ENCODE measurements at regions not wholly inside any gene's neighbourhood (a gene's known extent, or its start where the extent isn't known, plus 50 kb on each side); places are given as distances from the start of the nearest gene placed in this dataset.

DNA sequence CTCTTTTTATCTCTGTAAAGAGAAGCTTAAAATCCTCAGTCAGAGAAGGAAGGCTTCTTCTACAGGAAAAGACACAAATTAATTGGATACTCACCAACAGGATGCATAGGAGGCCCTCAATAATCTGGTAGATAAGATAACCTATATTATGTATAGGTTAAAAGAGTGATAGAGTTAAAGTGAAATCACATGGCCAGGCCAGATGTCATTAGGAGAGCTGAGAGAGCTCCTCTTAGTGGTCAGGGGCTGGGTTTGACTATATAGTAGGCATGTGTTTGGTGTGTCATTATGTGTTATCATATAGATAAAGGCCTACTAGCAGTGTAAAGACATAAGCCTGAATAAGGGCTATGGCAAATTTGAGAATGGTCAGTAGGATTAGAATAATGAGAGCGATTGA, 479.3 kb downstream of the EPHA3 start:
- TF ChIP-seq, protein P1, sequence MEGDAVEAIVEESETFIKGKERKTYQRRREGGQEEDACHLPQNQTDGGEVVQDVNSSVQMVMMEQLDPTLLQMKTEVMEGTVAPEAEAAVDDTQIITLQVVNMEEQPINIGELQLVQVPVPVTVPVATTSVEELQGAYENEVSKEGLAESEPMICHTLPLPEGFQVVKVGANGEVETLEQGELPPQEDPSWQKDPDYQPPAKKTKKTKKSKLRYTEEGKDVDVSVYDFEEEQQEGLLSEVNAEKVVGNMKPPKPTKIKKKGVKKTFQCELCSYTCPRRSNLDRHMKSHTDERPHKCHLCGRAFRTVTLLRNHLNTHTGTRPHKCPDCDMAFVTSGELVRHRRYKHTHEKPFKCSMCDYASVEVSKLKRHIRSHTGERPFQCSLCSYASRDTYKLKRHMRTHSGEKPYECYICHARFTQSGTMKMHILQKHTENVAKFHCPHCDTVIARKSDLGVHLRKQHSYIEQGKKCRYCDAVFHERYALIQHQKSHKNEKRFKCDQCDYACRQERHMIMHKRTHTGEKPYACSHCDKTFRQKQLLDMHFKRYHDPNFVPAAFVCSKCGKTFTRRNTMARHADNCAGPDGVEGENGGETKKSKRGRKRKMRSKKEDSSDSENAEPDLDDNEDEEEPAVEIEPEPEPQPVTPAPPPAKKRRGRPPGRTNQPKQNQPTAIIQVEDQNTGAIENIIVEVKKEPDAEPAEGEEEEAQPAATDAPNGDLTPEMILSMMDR (IDR thresholded peaks at IDR 0.05; ENCODE audit: insufficient read depth, low read depth, low read length, missing control alignments) = no peak
- no peak for DNase-seq (ENCODE audit: low read depth)
- no peak overlapping the region for H3K4me3 ChIP-seq (ENCODE audit: low read depth, low read length)

DNA sequence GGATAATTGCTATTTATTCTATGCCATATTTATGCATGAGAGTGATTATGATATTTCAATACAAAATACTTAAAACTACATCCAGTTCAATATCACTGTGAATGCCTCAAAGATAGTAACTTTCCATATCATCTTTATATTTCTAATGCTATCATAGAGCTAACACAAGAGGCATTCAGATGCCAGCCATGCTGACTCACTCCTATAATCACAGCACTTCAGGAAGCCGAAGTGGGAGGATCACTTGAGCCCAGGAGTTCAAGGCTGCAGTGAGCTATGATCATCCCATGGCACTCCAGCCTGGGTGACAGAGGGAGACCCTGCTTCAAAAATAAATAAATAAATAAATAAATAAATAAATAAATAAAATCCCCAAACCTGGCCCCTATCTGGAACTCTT, 498.7 kb downstream of the EPHA3 start:
- H3K4me3 ChIP-seq (ENCODE audit: low read depth, low read length) = no peak overlapping the region
- TF ChIP-seq, protein P1 (IDR thresholded peaks at IDR 0.05; ENCODE audit: insufficient read depth, low read depth, low read length, missing control alignments) = no peak
- DNase-seq (ENCODE audit: low read depth) = no peak

DNA sequence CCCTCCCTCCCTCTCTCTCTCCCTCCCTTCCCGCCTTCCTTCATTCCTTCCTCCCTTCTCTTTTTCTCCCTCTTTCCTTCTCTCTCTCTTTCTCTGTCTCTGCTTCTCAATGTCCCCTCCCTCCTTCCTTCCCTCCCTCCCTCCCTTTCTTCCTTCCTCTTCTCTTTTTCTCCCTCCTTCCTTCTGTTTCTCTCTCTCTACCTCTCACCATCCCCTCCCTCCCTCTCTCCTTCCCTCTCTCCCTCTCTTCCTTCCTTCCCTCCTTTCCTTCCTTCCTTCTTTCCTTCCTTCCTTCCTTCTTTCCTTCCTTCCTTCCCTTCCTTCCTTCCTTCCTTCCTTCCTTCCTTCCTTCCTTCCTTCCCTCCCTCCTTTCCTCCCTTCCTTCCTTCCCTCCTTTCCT, 504.6 kb downstream of the EPHA3 start:
- TF ChIP-seq, protein P1 (IDR thresholded peaks at IDR 0.05; ENCODE audit: insufficient read depth, low read depth, low read length, missing control alignments) = no peak
- no peak overlapping the region for H3K4me3 ChIP-seq (ENCODE audit: low read depth, low read length)
- DNase-seq (ENCODE audit: low read depth) = no peak

DNA sequence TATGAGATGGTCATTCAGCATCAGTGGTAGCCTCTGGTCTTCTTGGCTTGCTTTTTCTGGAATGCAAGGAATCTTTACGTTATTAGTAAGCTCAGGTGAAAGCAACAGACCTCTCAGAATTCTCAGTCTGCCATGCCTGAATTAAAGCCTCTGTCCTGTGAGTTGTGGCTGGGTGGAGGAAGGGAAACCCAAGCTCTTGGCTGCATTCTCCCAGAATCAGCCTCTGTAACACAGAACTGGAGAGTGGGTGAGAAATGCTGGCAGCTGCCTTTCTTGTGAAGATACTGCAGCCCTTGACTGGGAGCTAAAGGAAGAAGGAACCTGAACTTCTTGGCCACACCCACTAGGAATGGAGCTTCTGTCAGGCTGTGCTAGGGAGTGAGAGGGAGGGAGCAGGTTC, 505.8 kb downstream of the EPHA3 start:
- DNase-seq (ENCODE audit: low read depth) = no peak
- TF ChIP-seq, protein P1 (IDR thresholded peaks at IDR 0.05; ENCODE audit: insufficient read depth, low read depth, low read length, missing control alignments) = no peak
- no peak overlapping the region for H3K4me3 ChIP-seq (ENCODE audit: low read depth, low read length)

DNA sequence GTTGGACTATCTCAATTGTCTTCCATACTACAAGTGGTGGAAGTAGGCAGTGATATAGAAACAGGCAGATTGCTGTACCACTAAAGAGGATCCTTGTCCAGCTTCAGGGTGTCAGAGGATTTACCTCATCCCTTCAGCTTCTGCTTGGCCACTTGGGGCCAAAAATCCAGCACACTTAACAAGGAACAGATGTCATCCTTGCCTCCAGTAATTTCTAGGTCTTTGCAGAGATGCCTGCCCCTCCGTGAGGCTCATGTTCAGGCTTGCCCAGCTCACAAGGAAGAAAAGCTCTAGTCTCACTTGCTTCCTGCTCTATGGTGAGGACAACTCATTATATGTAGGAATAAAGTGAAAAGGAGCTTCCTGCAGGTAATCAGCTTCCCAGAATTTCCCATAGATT, 510.3 kb downstream of the EPHA3 start:
- no peak overlapping the region for H3K4me3 ChIP-seq (ENCODE audit: low read depth, low read length)
- DNase-seq (ENCODE audit: low read depth) = no peak
- TF ChIP-seq, protein P1 (IDR thresholded peaks at IDR 0.05; ENCODE audit: insufficient read depth, low read depth, low read length, missing control alignments) = no peak

DNA sequence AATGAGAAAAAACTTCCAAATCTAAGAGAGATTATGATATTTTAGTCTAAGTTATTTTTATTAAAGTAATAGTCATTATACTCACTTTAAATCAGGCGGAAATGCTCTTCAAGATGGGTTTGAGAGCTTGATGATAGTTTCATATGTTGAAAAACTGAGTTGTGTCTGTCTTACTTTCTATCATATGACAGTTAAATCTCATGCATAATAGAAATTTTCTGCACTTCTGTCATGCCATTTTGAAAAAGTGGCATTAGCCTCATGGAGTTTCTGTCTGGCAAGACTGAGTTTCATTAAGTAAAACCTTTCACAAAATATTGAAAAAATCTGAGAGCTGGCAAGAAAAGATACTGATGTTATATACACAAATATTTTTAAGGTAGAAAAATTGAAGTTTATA, 511.8 kb downstream of the EPHA3 start:
- TF ChIP-seq, protein P1 (IDR thresholded peaks at IDR 0.05; ENCODE audit: insufficient read depth, low read depth, low read length, missing control alignments) = no peak
- DNase-seq (ENCODE audit: low read depth) = no peak
- no peak overlapping the region for H3K4me3 ChIP-seq (ENCODE audit: low read depth, low read length)

DNA sequence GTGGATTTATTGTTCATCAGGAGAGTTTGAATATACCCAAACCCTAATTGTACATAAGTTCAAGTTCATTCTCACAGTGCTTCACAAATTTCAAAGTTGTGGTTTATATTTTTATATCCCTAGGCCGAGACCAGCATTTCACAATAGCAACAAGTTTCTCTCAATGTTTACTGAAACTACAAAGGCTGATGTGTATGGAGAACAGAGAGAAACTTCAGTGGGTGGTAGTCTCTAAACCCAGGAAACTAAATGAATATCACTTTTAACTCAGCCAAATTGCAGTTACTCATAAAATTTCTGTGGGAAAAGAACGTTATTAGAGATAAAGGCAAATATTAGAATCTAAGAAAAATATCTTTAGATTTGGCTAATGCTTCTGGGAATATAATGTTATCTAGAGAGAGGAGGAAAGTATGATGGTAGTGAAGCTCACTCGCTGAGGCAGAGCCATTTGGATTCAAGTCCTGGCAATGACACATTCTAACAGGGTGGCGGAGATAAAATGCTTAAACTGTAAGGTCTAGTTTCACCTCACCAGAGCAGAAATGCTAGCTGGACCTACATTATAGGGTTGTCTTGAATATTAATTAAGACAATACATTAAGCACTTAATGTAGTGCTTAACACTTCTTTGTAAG, 514.8 kb downstream of the EPHA3 start:
- no peak for DNase-seq (ENCODE audit: low read depth)
- no peak overlapping the region for H3K4me3 ChIP-seq (ENCODE audit: low read depth, low read length)
- TF ChIP-seq, protein P1 (IDR thresholded peaks at IDR 0.05; ENCODE audit: insufficient read depth, low read depth, low read length, missing control alignments) = no peak
